ENCODE measurements at regions not wholly inside any gene's neighbourhood (a gene's known extent, or its start where the extent isn't known, plus 50 kb on each side); places are given as distances from the start of the nearest gene placed in this dataset.
"Not testable (repeated sequence)": the region's sequence is repeated elsewhere in the genome, so short reads cannot be mapped to it uniquely, and the experiment has no call there.

- Histone ChIP-seq H3K36me3 (replicated peaks in 1 of 2; ENCODE audit: insufficient read depth in 1 of 2, low read depth in 2 of 2) (no peaks in the 10 kb centered on the region), H3K27me3 (peaks cover 0 to 6% of the 10 kb centered on the region in 2 donors), H3K27ac (no peak overlapping the region), H3K4me3 (no peak overlapping the region), H3K9me3 (no peaks in the 10 kb centered on the region), H3K4me1 (no peaks in the 10 kb centered on the region)
- no peak for DNase-seq
- WGBS, 2 donors: 44 to 57% methylated on average over 6 of the region's 6 CpGs
- TF ChIP-seq POLR2A (IDR thresholded peaks at IDR 0.05) (no peak), CTCF (IDR thresholded peaks at IDR 0.05) (no peak)
- no peak for ATAC-seq
- intact Hi-C loops (cut with DNase I): no loop called here
These were observed 59.3 kb downstream of the OXGR1 start for GRCh38 chr13:96934889-96935489.

- H3K9me3 ChIP-seq: peaks cover 0 to 5% (median 0%) of the 10 kb centered on the region in 3 donors
- ATAC-seq (peak; percentile 85), DNase-seq (peak in 1 of 4 donors; percentile 38)
- H3K4me1 ChIP-seq: peaks cover 22% of the 10 kb centered on the region
- no peaks in the 10 kb centered on the region for H3K36me3 ChIP-seq (replicated peaks in 1 of 2; ENCODE audit: insufficient read depth in 1 of 2, low read depth in 2 of 2)
- no peaks in the 10 kb centered on the region for H3K27me3 ChIP-seq
- WGBS, 2 donors: 28 to 34% methylated on average over 4 of the region's 4 CpGs
- no peak overlapping the region for H3K27ac ChIP-seq
- TF ChIP-seq POLR2A (IDR thresholded peaks at IDR 0.05): no peak
- TF ChIP-seq CTCF (IDR thresholded peaks at IDR 0.05): no peak
- intact Hi-C loops (cut with DNase I): no loop called here
- no peak overlapping the region for H3K4me3 ChIP-seq
These were observed 68.2 kb downstream of the OXGR1 start for GRCh38 chr13:96925916-96926628.

- intact Hi-C loops (cut with DNase I): no loop called here
These were observed 68.8 kb downstream of the OXGR1 start for GRCh38 chr13:96925477-96925876.

GRCh38 chr13:96918861-96919631 lies 75.2 kb downstream of the OXGR1 start:
- intact Hi-C loops (cut with DNase I); H3K4me3 ChIP-seq; H3K4me1 ChIP-seq; H3K36me3 ChIP-seq (replicated peaks in 1 of 2; ENCODE audit: insufficient read depth in 1 of 2, low read depth in 2 of 2); H3K27me3 ChIP-seq; DNase-seq; ATAC-seq; H3K27ac ChIP-seq: not testable (repeated sequence)
- peaks cover 0 to 17% (median 0%) of the 10 kb centered on the region in 3 donors for H3K9me3 ChIP-seq
- WGBS, 2 donors: 66 to 82% methylated on average over 10 to 12 of the region's 12 CpGs

More at GRCh38 chr13:96925477-96925876, 68.8 kb downstream of the OXGR1 start:
- Histone ChIP-seq H3K27me3 (no peaks in the 10 kb centered on the region), H3K36me3 (replicated peaks in 1 of 2; ENCODE audit: insufficient read depth in 1 of 2, low read depth in 2 of 2) (no peaks in the 10 kb centered on the region), H3K27ac (no peak overlapping the region), H3K4me3 (no peak overlapping the region), H3K9me3 (peaks cover 0 to 11% (median 0%) of the 10 kb centered on the region in 3 donors), H3K4me1 (peaks cover 22% of the 10 kb centered on the region)
- ATAC-seq (peak; percentile 33), DNase-seq (no peak)
- TF ChIP-seq POLR2A (IDR thresholded peaks at IDR 0.05) (no peak), CTCF (IDR thresholded peaks at IDR 0.05) (no peak)
- 46 to 52% methylated on average over 2 of the region's 2 CpGs for whole genome bisulfite sequencing, 2 donors

GRCh38 chr13:96904232-96904631 lies 90.0 kb downstream of the OXGR1 start:
- DNase-seq (no peak), ATAC-seq (no peak)
- H3K4me3 ChIP-seq: no peak overlapping the region
- H3K9me3 ChIP-seq: no peaks in the 10 kb centered on the region
- 58 to 61% methylated on average over 2 of the region's 2 CpGs for WGBS, 2 donors
- no peaks in the 10 kb centered on the region for H3K4me1 ChIP-seq
- TF ChIP-seq POLR2A (IDR thresholded peaks at IDR 0.05): no peak
- no peak for TF ChIP-seq CTCF (IDR thresholded peaks at IDR 0.05)
- no peaks in the 10 kb centered on the region for H3K36me3 ChIP-seq (replicated peaks in 1 of 2; ENCODE audit: insufficient read depth in 1 of 2, low read depth in 2 of 2)
- no peaks in the 10 kb centered on the region for H3K27me3 ChIP-seq
- intact Hi-C loops (cut with DNase I): no loop called here
- no peak overlapping the region for H3K27ac ChIP-seq
